ENCODE measurements at regions not wholly inside any gene's neighbourhood (a gene's known extent, or its start where the extent isn't known, plus 50 kb on each side); places are given as distances from the start of the nearest gene placed in this dataset.

- no peak for TF ChIP-seq EZH2 (IDR thresholded peaks at IDR 0.05; ENCODE audit: borderline replicate concordance, insufficient read depth, low read depth, low read length, poor library complexity, severe bottlenecking)
- TF ChIP-seq CTCF (IDR thresholded peaks at IDR 0.05), result no peak
These were observed 348.6 kb upstream of the KCNH7 start for GRCh38 chr2:163187119-163187518.
